ENCODE measurements at regions not wholly inside any gene's neighbourhood (a gene's known extent, or its start where the extent isn't known, plus 50 kb on each side); places are given as distances from the start of the nearest gene placed in this dataset.

DNA sequence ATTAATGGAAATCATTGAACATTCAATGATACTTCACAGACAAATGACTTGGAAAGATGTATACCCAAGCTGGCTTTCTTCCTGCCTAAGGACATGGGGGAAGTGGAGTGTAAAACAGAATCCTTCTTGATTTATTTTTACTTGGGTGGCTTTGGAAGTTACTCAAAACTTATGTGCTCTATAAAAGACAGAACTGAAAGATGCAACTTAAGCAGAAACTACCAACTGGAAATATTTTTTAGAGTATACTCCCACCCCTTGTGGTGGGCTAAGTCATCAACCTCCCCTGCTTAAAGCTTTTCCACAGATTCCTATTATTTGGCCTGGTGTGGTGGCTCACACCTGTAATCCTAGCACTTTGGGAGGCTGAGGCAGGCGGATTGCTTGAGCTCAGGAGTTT is 126.0 kb upstream of the ATP2B1 start:
- TF ChIP-seq POLR2AphosphoS5 (IDR thresholded peaks at IDR 0.05; ENCODE audit: borderline replicate concordance, low read depth, low read length) (no peak), EZH2 (IDR thresholded peaks at IDR 0.05) (no peak)
